ENCODE measurements at regions not wholly inside any gene's neighbourhood (a gene's known extent, or its start where the extent isn't known, plus 50 kb on each side); places are given as distances from the start of the nearest gene placed in this dataset.
"Not testable (repeated sequence)": the region's sequence is repeated elsewhere in the genome, so short reads cannot be mapped to it uniquely, and the experiment has no call there.

GRCh38 chr18:51330739-51331138, 133.3 kb upstream of the MEX3C start:
- no peak for DNase-seq

- no peak for DNase-seq
Observed at GRCh38 chr18:51337406-51337805, 139.9 kb upstream of the MEX3C start.

- DNase-seq = no peak
Observed at GRCh38 chr18:51339856-51340255, 142.4 kb upstream of the MEX3C start.

GRCh38 chr18:51340332-51340731, 142.9 kb upstream of the MEX3C start:
- DNase-seq = no peak

- DNase-seq = peak; percentile 25
Observed at GRCh38 chr18:51342815-51343214, 145.3 kb upstream of the MEX3C start.

GRCh38 chr18:51345848-51346391, 148.4 kb upstream of the MEX3C start:
- DNase-seq = no peak

GRCh38 chr18:51346404-51346803, 148.9 kb upstream of the MEX3C start:
- DNase-seq = no peak

- no peak for DNase-seq
Observed at GRCh38 chr18:51350081-51350480, 152.6 kb upstream of the MEX3C start.

GRCh38 chr18:51355841-51356240, 158.4 kb upstream of the MEX3C start:
- no peak for DNase-seq

- not testable (repeated sequence) for DNase-seq
Observed at GRCh38 chr18:51360301-51360700, 162.8 kb upstream of the MEX3C start.

GRCh38 chr18:51361130-51361860, 163.8 kb upstream of the MEX3C start:
- DNase-seq = no peak

GRCh38 chr18:51363384-51363783, 165.9 kb upstream of the MEX3C start:
- DNase-seq = no peak

GRCh38 chr18:51370996-51371395, 173.5 kb upstream of the MEX3C start:
- no peak for DNase-seq

GRCh38 chr18:51371929-51372328, 174.4 kb upstream of the MEX3C start:
- no peak for DNase-seq

- DNase-seq = no peak
Observed at GRCh38 chr18:51382081-51382480, 184.6 kb upstream of the MEX3C start.

GRCh38 chr18:51383116-51383515, 185.6 kb upstream of the MEX3C start:
- DNase-seq = no peak

- DNase-seq = no peak
Observed at GRCh38 chr18:51383711-51384110, 186.2 kb upstream of the MEX3C start.

GRCh38 chr18:51385270-51385669, 187.8 kb upstream of the MEX3C start:
- no peak for DNase-seq

- no peak for DNase-seq
Observed at GRCh38 chr18:51390702-51391101, 193.2 kb upstream of the MEX3C start.

GRCh38 chr18:51391215-51391614, 193.7 kb upstream of the MEX3C start:
- DNase-seq = no peak

GRCh38 chr18:51391731-51392130, 194.2 kb upstream of the MEX3C start:
- DNase-seq = no peak

- DNase-seq = no peak
Observed at GRCh38 chr18:51397347-51397962, 200.0 kb upstream of the MEX3C start.

GRCh38 chr18:51398104-51398503, 200.6 kb upstream of the MEX3C start:
- DNase-seq = no peak

GRCh38 chr18:51399491-51400122, 202.1 kb upstream of the MEX3C start:
- no peak for DNase-seq
